HG03064 (cell line): ENCODE measurements at regions not wholly inside any gene's neighbourhood (a gene's known extent, or its start where the extent isn't known, plus 50 kb on each side); places are given as distances from the start of the nearest gene placed in this dataset.
"Not testable (repeated sequence)": the region's sequence is repeated elsewhere in the genome, so short reads cannot be mapped to it uniquely, and the experiment has no call there.

ENCODE experiments used
- ATAC-seq: cut with Tn5 transposase; IDR thresholded peaks from one replicate; pipeline ENCODE4 v1.9.1; 2021; ENCODE audit warnings: low read depth; ENCODE audit not compliant: unreplicated experiment

DNA sequence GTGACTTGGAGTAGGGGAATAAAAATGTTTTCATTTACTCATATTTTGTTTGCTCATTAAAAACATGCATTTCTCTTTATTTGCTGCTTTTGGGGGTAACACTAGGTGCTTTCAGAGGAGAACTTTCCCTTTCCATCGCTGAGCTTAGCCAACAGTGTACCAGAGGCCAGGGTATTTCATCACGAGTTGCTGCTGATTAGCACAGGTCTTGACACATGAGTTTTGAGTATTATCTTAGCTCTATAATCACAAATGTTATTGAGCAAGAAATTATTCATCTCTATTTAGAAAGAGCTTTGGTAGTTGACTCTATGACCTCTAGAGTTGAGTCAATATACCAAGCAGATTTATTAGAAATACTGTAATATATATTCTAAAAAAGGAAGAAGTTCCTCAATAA, 375.9 kb downstream of the NXPH1 start:
- ATAC-seq: no peak

DNA sequence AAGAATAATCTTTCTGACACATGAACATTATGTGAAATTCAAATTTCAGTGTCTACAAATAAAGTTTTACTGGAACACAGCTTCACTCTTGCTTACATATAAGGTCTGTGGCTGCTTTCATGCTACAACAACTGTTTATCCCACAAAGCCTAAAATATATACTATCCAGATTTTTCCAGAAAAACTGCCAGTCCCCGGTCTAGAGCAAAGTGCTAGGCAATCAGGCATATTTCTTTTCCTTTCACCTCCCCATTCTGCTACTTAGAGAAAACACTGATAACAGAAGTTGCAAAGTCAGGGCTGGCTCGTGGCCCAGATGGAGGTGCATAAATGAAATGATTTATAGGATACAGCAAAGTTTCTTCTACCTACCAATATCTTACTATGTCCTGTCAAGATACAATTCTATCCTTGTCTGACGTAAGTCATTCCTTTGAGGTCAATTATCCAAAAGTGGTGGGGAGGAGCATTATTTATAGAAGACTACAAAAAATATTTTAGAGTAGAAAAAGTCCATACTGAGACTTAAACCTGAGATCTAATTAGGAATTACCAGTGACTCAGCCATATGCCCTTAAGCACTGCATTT, 384.1 kb downstream of the NXPH1 start:
- no peak for ATAC-seq

DNA sequence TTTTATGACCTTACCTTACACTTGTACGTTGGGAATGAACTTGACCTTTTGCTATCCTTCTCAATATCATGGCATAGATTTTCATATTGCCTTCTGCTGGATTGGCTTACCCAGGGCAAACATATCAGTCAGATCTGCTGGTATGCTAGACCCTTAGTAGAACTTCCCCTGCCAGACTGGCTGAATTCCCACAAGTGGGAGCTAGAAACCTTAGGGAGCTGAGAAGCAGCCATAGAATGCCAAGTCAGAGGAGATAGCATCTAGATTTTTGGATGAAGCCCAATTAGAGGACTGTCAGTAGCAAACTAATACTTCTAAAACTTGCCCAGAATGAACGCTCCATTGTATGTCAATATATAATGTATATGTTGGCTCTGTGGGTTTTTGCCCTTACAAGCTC, 385.0 kb downstream of the NXPH1 start:
- ATAC-seq: no peak

DNA sequence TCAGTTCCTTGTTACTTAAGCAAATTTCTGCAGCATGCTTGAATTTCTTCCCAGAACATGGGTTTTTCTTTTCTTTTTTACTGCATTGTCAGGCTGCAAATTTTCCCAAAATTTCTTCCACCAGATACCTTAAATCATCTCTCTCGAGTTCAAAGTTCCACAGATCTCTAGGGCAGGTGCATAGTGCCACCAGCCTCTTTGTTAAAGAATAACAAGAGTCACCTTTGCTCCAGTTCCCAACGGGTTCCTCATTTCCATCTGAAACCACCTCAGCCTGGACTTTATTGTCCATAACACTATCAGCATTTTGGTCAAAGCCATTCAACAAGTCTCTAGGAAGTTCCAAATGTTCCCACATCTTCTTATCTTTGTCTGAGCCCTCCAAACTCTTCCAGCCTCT, 389.2 kb downstream of the NXPH1 start:
- no peak for ATAC-seq

DNA sequence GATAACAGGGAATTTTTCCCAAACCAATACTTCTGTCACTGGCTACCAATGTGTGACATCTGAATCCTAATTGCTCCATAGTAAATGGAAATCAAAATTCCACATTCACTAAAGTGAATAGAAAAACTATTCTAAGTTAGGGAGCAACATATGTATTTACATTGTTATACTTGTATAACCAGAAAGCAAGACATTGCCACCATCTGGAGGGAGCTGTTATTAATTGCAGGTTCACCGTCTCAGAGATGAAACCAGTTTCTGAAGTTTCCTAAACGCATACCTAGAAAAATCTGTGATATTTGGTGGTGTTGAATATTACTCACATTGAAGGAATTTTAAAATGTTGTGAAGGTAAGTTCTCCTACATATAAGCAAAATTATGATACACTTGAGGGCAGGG, 390.1 kb downstream of the NXPH1 start:
- ATAC-seq: no peak

DNA sequence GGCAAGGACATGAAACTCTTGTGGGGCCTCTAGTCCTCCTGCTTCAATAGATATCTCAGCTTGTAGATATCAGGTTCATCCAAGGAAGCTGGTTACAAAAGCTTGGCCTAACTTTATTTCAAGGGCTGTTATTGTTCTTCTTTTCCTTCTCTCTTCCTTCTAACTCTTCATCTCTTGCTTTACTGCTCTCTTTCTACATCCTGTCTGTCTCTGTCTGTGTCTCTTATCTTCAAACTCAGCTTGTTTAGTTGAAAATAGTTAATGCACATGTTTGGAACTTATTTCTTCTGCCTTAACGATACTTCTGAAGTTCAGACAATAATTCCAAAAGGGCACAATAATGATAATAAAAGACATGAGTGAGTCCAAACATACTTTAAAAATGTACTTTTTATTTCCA, 393.9 kb downstream of the NXPH1 start:
- no peak for ATAC-seq

DNA sequence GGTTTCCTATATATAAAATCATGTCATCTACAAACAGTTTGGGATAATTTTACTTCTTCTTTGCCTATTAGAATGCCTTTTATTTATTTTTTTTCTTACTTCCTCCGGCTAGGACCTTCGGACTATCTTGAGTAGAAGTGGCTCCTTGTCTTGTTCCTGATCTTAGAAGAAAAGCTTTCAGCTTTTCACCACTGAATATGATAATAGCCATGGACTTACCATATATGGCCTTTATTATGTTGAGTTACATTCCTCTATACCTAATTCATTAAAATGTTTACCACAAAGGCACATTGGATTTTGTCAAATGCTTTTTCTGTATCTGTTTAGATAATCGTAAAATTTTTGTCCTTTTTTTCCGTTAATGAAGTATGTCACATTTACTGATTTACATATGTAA, 395.7 kb downstream of the NXPH1 start:
- ATAC-seq: no peak

DNA sequence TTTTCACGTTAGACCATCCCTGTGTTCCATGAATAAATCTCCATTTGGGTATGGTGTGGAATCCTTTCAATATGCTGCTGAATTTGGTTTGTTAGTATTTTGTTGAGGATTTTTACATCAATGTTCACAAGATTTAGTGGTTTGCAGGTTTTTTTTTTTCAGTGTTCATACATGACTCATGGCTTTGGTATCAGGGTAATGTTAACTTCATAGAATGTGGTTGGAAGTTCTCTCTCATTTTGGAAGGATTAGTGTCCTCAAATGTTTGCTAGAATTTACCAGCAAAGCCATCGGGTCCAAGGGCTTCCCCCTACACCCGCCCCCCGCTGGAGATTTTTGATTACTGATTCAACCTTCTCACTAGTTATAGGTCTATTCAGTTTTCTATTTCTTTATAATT, 398.0 kb downstream of the NXPH1 start:
- no peak for ATAC-seq

DNA sequence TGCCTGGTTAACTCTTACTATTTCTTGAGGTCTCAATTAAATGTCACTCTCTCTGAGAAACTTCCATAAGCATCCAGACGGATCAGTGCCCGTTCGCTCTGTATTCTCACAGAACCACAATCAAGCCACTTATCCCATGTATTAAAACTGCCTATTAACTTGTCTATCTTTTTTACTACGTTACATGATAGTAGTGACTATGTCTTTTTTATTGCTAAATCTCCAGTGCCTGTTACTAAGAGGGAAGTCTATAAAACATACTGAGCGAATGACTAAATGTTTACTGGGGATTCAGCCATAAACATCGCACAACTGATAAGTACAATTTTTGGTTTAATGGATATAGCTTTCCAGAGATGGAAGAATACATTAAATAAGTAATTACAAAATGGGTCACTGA, 399.9 kb downstream of the NXPH1 start:
- ATAC-seq: no peak

DNA sequence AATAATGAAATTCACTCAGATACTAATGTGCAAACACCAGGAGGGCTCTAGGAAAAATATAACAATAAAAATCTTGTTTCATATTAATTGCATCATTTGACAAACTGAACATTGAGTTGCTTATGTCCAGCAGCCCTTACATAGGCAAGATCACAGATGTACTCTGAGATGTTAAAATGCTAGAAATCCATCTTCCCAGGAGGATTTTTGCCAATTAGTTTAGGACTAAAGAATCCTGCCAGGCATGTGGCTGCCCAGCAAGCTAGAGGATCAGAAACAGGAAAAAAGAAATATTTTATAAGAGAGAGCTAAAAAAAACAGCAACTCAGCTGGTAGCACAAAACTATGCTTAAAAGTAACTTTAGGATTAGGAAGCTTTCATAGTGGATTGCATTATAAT, 407.8 kb downstream of the NXPH1 start:
- no peak for ATAC-seq

DNA sequence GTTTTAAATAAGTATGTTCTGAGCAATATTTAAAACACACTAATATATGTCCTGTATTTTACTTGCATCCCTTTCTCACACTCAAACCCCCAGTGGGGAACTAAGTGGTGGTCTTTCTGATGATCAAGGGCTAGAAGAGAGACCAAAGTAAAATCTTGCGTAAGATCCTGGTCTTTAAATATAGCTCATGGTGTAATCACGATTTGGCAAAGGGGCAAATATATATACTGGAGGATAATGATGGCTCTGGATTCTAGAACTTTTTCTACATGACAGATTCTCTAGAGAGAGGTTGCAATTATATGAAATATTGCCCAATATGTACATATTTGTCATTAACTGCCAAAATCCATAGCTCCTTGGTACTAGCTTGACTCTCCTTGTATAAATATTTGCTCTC, 438.3 kb downstream of the NXPH1 start:
- ATAC-seq: no peak

DNA sequence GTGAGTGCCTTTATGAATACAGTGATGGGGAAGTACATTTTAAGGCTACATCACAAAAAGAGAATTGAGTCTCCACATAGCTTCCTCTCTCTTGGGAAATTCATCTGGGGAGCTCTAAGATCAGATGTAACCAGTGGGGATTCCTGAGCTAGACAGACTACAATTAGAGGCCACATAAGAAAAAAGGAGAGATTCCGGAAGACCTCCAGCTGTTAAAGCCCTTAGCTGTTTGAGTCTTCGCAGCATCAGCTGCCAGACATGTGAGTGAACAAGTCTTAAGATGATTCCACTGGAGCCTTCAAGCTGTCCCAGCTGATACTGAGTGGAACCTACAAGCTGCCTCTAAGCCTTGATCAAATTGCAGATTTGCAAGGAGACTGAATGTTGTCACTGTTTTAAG, 448.5 kb downstream of the NXPH1 start:
- ATAC-seq: no peak

DNA sequence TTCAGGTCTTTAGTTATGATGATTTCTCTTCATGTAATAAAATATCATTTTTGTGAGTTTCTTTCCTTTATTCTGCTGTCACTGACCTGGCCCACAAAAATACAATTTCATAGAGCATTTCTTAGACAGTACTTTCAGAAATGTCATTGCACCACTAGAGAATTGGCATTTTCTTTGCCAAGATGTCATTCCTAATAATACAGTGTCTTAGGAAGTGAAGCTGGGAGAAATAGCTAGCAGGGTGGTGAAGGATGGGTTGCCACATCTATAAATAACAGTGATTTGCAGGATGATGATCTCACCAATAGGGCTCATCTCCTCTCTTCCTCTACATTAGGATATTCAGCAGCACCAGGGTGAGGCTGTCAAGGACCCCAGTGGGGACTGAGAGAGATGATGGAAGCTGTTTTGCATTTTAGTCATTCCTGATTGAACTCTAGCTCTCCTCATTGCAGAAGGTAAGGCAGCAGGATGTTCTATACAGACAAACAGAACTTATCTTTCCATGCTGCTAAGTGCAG, 452.1 kb downstream of the NXPH1 start:
- no peak for ATAC-seq

DNA sequence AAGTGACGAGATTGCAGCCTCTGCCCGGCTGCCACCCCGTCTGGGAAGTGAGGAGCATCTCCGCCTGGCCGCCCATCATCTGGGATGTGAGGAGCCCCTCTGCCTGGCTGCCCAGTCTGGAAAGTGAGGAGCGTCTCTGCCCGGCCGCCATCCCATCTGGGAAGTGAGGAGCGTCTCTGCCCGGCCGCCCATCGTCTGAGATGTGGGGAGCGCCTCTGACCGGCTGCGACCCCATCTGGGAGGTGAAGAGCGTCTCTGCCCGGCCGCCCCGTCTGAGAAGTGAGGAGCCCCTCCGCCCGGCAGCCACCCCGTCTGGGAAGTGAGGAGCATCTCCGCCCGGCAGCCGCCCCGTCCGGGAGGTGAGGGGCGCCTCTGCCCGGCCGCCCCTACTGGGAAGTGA, 456.9 kb downstream of the NXPH1 start:
- ATAC-seq: not testable (repeated sequence)

DNA sequence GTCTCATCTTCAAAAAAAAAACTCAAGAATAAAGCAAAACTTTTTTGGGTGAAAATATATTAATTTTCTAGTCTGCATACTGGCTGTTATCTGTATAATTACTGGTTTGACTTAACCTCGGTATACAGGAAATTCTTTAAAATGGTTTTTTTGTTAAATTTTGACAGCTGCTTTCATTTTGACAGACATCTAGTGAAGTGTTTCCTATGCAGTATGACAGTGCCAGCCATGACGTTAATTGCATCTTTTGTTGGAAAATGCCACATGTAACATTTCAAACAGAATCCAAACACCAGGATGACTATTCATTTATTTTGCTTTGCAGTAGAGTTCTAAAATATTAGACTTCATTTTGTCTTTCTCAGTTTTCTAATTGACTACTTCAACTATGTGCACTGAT, 460.4 kb downstream of the NXPH1 start:
- no peak for ATAC-seq

DNA sequence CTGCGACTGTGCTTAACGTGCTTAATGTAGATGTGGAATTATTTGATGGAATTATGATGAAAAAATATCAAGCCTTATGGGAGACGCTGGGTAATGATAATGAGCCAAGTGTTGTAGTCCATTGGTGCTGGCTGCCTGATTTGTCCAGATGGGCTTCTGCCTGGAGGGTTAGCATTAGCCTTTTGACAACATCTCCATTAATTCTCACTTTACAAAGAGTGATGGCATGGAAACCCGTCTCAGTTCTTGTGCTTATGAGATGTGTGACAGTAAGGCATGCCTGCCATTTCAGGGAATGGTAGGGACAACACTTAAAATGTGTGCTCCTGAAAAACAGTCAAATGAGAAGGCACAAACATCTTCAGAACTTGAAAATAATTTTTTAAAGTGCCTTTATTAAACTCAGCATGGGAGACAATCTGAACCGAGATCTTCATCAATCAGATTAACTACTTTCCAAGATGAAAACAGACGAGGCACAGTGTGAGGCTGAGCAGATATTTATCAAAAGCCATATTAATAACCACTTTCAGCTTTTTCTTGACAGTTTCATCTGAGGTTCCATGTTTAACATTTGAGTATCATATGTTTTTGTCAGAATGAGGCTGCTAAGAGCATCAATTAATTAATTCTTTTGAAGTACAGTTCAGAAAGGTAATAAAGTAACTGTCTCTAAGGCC, 473.1 kb downstream of the NXPH1 start:
- ATAC-seq: no peak

DNA sequence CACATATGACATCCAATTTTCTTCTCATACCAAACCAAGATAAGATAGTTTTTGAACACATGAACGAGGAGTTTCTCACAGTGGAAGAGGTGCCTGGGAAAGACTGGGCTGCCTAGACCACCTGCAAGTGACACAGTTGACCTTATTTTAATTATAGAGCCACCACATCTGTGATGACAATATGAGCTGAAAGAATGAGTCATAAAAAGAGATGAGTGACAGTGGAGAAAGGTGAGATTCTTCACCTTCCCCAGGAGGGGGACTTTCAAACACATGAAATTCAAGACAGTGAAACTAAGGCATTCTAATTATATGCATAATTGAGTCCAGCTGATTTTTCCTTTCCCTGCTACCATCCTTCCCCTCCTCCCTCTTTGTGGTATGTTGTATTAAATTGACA, 475.5 kb downstream of the NXPH1 start:
- no peak for ATAC-seq

DNA sequence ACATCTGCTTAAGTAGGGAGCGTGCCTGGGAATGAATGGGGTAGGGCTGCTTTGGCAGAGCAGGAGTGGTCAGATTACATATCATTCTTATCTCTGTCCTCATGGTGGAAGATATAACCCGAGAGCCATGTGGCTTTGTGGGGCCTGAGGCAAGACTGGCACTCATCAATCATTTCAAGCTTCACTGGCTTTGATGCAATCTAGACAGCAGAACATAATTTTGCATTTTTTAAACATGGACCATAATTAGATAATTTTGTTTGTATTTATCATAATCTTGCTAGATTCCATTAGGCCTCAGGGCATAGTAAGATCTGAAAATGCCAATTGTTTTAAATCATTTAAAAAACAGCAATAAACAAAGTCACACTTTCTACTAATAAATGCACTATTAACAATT, 480.3 kb downstream of the NXPH1 start:
- no peak for ATAC-seq

DNA sequence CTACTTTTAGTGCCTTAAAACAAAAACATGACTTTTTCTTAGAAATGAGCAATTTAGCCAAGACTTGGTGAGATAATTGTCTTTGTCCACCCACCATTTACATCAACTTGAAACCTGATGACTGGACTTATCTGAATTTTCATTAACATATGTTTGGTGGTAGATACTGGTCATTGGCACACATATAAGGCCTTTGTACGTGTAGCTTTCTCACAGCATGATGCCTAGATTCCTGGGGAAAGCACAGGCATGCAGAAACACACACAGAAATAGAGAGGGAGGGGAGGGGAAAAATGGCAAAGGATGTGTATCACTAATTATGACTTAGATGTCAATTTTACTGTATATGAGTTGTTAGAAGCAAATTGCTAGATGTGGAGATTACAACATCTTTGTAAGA, 488.4 kb downstream of the NXPH1 start:
- ATAC-seq: no peak

DNA sequence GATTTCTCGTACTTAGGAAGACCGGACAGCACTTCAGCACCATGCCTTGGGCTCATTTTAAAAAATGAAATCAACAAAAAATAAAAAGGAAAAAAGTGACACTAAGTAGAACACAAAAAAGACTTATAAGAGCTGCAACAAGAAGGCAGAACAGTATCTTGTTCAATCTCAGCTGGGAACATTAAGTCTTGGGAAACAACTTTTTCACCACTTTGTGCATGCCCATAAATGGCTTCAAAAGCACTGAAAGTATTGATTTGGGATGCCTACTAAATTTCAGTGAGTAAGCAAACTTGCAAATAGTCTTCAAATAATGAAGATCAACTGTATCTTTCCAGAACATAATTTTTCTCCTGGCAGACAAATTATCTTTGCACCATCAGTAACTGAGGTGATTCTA, 489.3 kb downstream of the NXPH1 start:
- no peak for ATAC-seq

DNA sequence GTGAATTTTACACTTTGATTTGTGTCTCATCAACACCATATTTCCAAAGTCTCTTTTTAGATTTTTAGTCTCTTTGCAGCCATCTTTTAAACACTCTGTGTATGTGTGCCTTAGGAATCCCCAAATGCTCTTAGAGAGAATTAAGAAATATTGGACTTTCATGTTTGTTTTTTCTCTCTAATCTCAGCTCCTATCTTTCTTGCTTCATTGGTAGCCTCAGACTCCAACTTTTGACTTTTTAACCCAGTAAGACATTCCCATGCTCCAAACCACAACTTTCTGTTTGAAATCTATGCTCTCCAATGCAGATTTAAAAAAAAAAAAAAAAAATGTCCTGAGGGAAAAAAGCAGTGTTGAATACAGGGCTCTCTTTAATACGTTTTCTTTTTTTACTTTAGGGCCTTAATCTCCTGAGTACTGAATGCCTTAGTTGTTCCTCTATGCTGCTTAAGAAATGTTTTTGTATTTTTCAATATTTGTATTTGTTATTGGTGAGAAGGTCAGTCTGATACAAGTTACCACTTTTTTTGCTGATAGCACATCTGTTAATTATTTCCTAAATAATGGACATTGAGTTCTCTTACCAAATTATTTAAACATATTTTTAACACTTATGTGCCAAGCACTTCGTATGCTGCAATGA, 489.9 kb downstream of the NXPH1 start:
- ATAC-seq: no peak
